ENCODE measurements at regions not wholly inside any gene's neighbourhood (a gene's known extent, or its start where the extent isn't known, plus 50 kb on each side); places are given as distances from the start of the nearest gene placed in this dataset.
"Not testable (repeated sequence)": the region's sequence is repeated elsewhere in the genome, so short reads cannot be mapped to it uniquely, and the experiment has no call there.

GRCh38 chr5:29005386-29005785 is 1967.0 kb upstream of the CDH9 start:
- no peak for DNase-seq

- no peak for DNase-seq
Measured at GRCh38 chr5:29002481-29002880, 1964.1 kb upstream of the CDH9 start.

DNA sequence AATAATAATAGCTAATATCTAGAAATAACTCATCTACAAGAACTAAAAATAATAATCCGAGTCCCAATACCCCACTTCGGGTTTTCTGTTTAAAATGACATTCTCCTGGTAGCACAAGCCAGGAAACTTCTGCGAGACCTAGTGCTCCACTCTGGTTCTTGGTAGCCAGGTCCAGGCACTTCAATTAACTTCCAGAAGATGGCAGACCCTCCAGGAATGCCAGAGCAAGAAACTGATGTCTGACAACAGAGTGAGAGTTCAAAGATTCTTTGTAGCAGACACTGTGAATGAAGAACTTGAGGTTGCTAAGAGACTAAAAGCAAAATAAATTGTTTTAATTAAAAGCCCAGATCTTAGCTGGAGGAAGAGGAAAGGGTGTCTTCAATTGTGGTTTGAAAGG is 1963.3 kb upstream of the CDH9 start:
- no peak for DNase-seq

DNA sequence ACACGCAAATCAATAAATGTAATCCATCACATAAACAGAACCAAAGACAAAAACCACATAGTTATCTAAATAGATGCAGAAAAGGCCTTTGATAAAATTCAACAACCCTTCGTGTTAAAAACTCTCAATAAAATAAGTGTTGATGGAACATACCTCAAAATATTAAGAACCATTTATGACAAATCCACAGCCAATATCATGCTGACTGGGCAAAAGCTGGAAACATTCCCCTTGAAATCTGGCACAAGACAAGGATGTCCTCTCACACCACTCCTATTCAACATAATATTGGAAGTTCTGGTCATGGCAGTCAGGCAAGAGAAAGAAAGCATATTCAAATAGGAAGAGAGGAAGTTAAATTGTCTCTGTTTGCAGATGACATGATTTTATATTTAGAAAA is 1946.3 kb upstream of the CDH9 start:
- DNase-seq = no peak

GRCh38 chr5:28975508-28975907 is 1937.1 kb upstream of the CDH9 start:
- DNase-seq = no peak

- DNase-seq = no peak
Measured at GRCh38 chr5:28967848-28968247, 1929.5 kb upstream of the CDH9 start.

DNA sequence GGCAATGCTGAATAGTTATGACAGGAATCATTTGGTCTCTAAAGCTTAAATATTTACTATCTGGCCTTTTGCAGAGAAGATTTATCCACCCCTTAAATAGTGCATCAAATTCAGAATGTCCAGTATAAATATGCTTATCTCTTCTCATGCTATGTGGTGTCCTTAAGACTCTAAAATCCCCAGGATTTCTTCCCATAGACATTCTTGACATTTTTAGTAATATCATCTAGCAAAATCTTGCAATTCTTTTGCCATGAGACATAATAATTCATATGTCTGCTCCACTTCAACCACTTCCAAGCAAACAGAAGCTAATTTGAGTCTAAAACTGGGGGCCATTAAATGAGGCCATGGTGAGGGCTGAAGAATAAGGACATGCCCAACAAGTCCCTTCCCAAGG is 1923.4 kb upstream of the CDH9 start:
- DNase-seq = no peak

DNA sequence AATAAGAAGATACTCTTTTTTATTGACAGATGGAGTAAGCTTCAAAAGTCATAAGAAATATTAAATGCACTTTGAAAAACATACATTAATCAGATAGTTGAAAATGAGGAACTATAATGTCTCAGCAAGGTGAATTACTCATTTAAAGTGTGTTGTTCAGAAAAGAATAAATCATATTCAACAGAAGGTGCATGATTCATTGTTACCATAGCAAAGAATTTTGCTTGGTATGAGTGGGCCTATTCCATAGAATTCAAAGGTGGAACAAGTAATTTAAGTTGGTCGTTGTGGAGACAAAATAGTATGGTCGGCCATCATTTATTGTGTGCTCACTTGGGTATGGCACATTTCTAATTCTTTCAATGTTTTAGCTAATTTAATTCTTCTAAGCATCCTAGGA is 1920.2 kb upstream of the CDH9 start:
- DNase-seq = no peak

- no peak for DNase-seq
Measured at GRCh38 chr5:28957450-28957849, 1919.1 kb upstream of the CDH9 start.

DNA sequence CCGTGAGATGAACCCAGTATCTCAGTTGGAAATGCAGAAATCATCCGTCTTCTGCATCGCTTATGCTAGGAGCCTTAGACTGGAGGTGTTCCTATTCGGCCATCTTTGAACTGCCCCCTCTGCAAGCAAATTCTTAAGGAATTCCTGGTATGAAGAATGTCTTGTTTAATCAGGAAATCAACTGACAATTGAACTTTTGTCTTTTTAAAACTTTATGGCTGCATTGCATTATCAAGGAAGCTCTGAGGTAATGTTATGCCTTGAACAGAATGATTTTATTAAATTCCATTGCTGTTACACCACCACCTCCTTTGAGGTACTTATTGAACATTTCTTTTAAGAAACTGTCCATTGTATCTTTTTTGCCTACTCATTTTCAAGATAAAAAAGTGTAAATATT is 1915.7 kb upstream of the CDH9 start:
- DNase-seq = no peak

GRCh38 chr5:28947865-28948264 is 1909.5 kb upstream of the CDH9 start:
- no peak for DNase-seq

DNA sequence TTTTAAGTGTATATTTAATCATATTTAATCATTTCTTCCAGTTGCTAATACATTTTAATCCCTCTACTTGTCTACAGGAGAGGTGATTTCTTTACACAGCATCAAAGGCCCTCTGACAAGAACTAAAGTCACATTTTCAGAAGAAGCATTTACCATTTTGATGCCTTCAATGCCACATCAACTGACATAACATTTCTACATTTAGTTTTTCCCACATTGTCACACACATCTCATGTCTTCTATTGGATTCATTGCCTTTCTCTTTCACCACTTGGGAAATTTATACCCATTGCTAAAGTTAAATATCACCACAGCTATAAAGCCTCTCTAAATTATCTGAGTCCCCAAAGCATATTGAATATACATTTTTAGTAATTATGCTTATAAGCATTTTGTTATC is 1907.5 kb upstream of the CDH9 start:
- no peak for DNase-seq

DNA sequence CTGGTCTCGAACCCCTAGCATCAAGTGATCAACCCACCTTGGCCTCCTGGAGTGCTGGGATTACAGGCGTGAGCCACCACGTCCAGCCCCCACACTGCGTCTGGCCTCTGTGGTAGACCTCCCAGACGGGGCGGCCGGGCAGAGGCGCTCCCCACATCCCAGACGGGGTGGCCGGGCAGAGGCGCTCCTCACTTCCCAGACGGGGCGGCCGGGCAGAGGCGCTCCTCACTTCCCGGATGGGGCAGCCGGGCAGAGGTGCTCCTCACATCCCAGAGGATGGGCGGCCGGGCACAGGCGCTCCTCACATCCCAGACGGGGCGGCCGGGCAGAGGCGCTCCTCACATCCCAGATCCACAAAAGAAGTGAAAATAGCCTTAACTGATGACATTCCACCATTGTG is 1891.0 kb upstream of the CDH9 start:
- not testable (repeated sequence) for DNase-seq

GRCh38 chr5:28928327-28928790 is 1890.0 kb upstream of the CDH9 start:
- DNase-seq = not testable (repeated sequence)

GRCh38 chr5:28927559-28928326 is 1889.4 kb upstream of the CDH9 start:
- no peak for DNase-seq

- no peak for DNase-seq
Measured at GRCh38 chr5:28926422-28926821, 1888.0 kb upstream of the CDH9 start.

DNA sequence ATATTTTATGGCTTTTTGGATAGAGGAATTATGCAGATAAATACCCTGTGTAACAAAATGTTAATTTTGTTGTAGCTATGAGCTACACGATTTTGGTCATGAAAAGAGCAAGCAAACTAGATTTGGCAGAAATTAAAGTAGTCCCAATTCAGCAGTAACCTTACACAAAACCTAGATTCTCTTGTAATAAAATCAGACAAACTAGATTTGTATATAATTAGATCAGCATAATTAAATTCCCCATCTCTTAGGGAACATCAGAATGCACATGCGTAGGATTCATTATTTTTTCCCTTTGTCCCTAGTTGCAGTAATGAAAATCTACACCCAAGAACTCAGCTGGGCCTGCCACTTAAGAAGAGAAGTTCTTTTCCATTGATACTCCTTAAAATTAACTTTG is 1879.2 kb upstream of the CDH9 start:
- no peak for DNase-seq

GRCh38 chr5:28914297-28914696 is 1875.9 kb upstream of the CDH9 start:
- no peak for DNase-seq

DNA sequence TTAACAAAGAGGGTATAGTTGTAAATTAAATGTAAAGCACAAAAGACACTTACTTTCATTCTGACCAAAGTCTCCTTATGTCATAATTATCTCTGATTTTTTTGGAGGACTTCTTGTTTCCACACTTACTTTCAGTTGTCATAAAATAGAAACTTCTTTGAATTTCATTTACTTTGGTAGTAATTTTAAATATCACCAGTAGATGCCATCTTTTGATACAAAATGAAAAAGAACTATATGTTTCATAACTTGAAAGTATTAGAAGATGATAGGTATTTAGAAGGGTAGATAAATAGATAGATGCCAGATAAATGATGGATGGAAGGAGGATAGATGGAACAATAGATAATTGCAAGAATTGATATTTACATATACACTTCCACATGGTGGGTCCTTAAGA is 1865.3 kb upstream of the CDH9 start:
- no peak for DNase-seq

DNA sequence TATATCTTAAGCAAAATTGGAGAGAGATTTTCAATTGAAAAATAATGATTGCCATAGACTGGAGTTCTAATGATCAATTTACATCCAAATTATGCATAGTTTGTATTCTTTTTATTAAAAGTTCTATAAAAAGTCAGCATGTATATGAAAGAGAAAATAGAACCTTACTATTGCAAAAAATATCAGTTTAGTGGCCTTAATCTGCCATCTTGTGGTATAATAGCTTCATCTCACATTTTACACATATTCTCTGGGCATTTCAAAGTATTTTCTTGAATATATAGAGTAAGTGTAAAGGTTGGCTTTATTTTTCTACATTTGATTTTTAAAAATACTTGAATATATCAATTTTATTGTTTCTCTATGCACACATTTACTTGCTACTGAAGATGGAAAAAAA is 1858.6 kb upstream of the CDH9 start:
- no peak for DNase-seq

GRCh38 chr5:28880936-28881335 is 1842.5 kb upstream of the CDH9 start:
- no peak for DNase-seq

DNA sequence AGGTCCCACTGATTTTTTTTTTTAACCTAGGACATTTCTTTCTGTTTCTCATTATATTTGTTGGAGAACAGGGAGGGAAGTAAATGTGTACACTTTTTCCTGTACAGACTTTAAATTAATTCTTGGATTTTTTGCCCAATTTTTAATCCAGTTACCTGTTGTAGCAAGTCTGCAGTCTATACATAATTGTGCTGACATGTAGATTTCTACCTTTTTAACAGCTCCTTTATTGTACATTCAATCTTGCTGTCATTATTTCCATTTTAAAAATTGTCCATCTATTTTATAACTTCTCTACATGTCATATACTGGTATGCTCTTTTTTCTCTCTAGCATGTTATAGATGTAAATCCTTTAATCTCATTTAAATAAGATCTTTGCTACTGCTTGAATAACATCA is 1838.7 kb upstream of the CDH9 start:
- no peak for DNase-seq

- no peak for DNase-seq
Measured at GRCh38 chr5:28864006-28864405, 1825.6 kb upstream of the CDH9 start.

- no peak for DNase-seq
Measured at GRCh38 chr5:28862860-28863196, 1824.4 kb upstream of the CDH9 start.

GRCh38 chr5:28862137-28862859 is 1823.9 kb upstream of the CDH9 start:
- DNase-seq = no peak

Measured in T-helper 1 cell (primary cell).